NCI-H2171 treated with DMSO at 0.1 percent for 48 hours (cell line): ENCODE measurements at regions not wholly inside any gene's neighbourhood (a gene's known extent, or its start where the extent isn't known, plus 50 kb on each side); places are given as distances from the start of the nearest gene placed in this dataset.

ENCODE experiments used
- DNase-seq: peaks from one replicate; lab custom pipeline; 2025; lab: John Stamatoyannopoulos, UW

DNA sequence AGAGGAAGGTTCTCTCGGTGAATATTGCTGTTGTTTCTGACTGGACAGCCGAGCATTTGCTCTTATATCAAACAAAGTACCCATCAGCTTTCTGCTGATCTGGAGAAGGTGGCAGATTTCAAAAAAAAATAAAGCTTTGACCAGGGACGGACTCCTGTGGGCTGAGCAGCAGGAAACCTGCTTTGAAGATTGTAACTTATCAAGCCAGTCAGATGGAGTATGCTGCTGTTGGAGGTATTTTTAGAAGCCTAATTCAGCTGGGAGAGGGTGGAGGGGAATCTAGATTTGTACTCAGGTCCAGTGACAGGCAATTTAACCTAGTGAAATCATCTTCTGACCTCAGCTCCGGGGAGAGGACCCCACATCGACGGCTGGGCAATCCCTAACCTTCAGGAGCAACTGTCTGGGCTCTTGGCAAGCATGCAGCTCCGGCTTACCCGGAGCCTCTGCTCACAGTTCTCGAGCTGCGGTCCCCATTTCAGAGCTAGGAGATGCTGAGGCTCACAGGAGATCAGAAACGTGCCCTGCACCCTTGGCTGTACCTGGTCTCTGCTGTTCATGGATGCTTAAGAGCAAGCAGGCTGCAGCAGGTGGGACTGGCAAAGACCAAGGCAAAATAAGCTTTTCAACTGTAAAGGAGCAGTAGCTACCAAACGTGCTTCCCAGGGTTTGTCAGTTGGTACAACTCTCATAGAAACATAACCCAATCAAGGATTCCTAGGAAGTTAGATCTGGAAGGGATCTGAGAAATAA is 89.3 kb upstream of the ST8SIA2 start:
- no peak for DNase-seq

DNA sequence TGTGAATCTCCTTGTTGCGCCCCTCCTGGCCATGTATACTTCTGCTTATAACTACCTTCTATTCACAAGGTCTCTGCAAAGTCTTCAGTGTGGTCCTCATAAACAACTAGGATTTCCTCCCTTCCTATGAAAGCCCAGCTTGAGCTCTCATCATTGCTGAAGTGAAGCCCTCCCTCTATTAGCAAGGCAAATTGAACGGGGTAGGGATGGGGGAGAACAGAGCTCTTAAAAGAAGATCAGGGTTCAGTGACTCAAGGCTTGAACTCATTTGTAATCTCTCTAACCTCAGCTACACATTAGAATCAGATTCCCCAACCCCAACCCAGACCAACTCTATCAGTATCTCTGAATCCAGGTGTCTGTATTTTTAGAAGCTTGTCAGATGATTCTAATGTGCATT is 88.3 kb upstream of the ST8SIA2 start:
- DNase-seq, result peak; percentile 53

DNA sequence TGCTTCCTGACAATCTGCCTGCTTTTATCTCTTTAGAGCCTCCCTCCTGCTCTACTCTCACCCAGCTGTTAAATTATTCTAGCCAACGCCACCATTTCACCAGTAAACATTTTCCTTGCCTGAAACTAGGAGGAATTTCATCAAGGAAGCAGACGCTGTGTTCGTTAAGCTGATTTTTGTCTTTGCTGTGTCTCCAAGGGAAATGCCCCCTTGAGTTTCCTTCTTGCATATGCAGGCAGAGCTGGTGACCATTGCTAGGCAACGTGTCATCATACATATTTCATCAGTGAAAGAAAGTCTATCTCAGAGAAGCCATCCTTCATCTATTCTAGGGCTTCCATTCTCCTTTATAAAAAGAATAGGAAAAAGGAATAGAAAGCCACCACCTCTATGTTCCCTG is 87.0 kb upstream of the ST8SIA2 start:
- peak; percentile 53 for DNase-seq

DNA sequence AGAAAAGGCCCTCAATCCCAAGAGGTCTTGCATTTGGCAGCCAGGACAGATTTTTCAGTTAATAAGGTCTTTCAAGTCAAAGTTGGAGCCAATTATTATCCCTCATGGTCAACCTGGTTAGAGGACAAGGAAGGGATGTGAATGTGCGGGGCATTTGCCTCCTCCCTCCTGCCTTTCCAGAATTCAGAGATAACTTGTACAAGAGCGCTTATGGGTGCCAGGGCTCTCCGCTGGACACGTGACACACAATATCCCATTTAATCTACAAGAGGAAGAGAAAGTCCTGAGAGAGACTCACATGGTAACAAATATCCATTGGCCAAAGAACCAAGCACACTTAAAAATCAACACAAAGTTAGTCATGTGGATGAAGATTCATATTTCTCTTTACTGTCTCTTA is 78.5 kb upstream of the ST8SIA2 start:
- DNase-seq, result no peak

DNA sequence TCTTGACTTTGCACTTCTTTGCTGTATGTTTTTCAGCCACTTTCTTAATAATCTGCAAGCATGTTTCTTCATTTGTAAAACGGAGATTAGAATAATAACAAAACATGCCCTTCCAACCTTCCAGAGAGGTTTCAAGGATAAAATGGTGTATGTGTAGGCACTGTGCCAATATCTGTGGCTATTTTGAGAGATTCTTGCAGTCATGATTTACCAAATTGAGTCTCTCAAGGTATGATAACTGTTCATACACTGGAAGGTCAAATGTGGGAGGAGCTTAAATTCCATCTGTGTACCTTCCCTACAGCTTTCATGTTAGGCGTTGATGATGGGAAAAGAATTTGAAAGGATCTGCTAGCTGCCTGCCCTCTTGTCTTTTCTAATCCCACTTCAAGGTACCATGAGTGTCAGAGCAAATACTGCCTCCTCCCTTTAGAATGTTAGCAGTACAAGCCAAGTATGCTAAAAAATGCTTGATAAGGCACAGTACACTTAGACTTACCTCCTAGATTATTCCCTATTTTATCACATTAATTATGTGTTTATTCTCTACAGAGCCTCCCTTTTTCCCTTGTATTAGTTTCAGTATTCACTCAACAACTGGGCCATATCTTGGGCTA is 78.0 kb upstream of the ST8SIA2 start:
- DNase-seq, result no peak

DNA sequence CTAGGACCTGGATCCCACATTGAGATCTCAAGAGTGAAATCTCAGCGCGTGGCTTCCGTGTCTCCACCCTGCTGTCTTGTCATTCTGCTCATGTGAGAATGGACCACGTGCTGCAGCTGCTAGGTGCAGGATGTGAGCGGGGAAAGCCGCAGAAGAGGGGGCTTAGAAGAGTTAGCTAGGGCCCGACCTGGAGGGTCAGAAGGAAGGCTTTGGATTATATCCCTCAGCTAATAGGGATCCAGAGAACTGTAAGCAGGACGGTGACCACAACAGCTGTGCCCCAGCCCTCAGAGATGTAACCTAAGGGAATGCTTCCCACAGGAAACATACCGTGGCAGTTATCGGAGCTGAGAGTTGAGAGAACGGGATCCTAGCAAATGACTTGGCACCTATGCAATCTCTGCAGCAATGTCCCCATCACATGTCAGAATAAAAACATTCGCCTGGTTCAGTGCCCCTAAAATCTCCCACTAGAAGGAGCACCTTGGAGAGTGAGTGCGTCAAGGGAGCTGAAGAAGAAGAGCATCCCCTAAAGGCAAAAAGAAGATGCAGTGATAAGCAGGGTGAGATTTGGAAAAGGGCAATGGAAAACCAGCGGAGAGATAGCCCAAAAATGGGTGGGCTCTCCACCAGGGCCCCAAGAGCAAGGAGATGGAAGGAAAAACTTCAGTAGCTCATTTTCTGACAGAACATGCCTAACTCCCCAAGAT is 76.9 kb upstream of the ST8SIA2 start:
- DNase-seq, result no peak

DNA sequence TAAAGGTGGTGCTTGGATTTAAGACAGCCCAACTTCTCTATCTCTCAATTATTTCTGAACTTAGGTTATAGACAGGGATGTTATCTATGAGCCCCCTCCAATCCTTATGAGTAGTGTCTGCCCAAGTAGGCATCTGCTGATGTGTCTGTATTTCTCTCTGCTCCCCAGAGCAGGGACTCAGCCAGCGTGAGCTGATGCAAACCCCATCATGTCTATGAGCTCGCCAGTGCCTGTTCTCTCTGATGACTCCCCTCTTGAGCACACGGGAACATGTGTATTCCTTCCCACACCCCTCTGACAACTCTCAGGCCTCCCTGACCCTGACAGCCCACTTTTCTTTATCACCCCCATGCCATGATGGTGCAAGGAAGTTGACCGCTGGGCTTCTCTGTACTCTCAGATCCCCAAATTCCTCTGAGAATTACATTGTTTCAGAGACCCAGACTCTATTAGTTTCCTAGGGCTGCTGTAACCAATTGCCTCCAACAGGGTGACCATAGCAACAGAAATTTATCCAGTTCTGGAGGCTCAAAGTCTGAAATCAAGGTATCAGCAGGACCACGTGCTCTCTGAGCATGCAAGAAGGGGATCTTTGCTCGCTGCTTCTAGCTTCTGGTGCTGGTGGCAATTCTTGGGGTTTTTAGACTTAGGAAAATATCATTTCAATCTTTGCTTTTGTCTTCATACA is 73.5 kb upstream of the ST8SIA2 start:
- DNase-seq, result no peak

DNA sequence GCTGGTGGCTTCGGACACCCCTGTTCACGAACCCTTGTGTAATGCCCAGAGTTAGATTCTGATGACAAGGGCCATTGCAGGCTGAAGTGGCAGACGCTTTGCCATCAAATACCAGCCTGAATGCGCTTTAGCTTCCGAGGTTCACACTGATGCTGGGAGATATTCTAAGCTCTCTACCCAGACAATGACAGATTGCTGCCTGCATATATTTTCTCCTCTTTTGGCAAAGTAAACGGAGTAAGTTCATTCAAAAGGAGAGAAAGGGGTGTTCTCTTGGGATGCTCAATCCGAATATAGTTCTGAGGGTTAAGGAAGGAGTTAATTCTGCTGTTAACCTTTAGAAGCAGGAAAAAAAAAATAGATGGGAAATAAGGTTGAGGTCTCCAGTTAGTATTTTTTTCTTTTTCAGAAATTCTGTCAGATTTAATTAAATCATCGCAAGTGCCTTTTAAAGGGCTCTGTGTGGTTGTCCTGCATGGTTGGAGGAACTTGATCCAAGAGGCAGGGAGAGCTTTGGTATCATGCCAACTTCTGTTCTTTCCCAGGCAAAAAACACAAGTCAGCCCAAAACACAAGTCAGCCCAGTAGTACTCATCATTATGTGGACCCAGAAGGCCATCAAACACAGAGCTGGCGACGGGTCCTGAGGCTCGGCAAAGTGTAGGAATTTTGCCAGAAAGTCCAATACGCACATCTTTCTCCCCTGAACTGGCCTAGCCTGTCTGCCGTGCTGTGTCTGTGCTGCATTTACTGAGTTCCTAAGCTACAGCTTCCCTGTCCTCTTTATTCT is 70.9 kb upstream of the ST8SIA2 start:
- peak; percentile 6 for DNase-seq

DNA sequence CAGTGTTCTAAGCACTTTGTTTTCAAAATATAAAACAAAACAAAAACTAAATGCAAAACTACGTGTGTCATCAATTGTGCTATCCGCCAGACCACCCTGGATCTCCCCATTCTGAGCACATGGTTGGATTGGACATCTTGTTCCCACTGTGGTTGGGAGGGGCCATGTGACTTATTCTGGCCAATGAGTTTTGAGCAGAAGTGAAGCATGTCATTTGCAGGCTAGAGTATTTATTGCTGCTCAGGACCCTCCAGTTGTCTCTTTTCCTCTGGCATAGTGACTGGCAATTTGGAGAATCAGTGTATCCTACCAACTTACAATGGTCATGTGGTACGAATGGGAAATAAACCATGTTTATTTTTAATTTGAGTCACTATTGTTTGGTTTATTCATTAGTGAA is 70.2 kb upstream of the ST8SIA2 start:
- no peak for DNase-seq

DNA sequence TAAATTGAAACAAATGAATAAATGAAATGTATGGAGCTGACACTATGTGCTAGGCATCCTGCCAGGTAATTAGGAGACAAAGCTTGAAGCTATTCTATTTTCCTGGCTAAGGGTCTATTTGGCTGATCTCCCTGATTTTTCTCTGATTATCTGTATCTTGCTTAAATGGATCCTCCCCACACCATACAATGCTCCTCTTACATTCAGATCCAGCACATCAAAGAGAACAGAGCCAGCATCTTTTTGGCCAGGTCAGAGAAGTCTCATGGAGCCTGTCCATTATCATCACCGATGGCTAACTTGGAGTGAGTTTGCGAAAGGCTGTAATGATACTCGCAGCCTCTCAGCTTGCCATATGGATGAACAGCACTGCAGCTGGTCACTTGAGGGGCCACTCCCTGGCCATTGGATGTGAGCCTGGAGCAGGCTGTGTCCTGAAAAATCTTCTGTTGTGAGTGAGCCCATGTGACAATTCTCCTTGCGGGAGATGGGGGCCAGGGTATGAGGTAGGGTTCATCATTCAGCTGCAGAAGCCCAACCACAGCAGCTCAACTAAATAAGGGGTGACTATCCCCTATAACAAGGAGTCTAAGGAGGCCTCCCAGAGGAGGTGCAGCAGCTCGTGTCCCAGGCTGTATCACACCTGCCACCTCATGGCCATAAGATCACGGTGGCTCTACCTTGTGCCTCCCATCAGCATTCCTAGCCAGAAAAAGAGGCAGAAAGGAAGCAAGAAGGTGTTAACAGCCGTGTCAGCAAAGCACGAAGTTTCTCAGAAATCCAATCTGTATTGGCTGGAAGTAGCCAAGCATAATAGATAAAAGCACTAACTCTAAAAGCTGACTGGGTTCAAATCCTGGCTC is 69.3 kb upstream of the ST8SIA2 start:
- DNase-seq, result no peak

DNA sequence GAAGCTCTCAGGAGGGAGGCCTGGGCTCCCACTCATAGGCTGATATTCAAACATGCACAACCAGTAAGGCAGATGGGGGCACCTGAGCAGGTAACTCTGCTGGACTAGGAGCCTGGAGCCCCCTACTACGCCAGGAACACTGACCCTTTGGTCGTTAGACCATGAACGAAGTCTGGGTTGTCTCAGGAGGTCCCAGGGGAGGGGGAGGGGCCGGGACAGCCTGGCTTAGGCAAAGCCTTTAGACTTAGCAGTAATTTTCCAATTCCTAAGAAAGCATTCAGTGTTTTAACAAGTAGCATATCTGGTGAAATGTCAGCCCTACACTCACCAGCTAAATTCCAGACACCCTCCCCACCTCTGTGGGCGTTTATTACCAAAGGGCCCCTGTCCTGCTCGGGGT is 67.4 kb upstream of the ST8SIA2 start:
- DNase-seq, result no peak

DNA sequence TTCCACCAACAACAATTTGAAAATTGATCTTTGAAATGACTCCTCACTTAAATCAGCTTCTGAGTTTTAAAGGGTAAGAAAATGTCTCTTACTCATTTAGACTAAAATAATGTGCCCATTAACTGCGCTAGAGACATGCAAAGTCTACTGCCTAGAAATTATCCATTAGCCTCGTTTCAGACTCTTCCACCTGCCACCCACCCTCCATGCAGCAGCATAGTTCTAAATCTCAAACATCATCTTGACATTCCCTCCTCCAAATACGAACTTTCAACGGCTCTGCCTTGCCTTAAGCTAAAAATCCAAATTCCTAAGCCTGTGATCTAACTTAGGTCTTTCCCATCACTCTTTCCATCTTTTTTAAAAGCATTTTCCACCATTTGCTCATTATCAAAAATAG is 66.6 kb upstream of the ST8SIA2 start:
- no peak for DNase-seq

DNA sequence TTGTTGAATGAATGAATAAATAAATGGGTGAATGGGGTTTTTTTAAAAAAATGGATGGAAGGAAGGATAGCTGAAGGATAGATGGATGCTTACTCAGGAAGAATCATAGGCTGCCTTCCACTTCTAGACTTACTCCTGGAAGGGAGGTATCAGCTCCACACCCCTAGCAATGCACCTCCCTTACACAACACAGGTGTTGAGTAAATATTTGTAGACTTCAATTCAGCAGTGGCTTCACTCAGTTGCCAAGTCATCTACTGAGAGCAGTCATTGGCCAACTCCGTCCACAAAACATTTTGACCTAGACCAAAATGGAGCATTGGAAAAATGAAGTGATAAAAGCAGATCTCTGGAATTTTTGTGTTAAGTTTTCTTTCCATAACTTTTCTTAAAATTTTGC is 65.5 kb upstream of the ST8SIA2 start:
- DNase-seq, result no peak

DNA sequence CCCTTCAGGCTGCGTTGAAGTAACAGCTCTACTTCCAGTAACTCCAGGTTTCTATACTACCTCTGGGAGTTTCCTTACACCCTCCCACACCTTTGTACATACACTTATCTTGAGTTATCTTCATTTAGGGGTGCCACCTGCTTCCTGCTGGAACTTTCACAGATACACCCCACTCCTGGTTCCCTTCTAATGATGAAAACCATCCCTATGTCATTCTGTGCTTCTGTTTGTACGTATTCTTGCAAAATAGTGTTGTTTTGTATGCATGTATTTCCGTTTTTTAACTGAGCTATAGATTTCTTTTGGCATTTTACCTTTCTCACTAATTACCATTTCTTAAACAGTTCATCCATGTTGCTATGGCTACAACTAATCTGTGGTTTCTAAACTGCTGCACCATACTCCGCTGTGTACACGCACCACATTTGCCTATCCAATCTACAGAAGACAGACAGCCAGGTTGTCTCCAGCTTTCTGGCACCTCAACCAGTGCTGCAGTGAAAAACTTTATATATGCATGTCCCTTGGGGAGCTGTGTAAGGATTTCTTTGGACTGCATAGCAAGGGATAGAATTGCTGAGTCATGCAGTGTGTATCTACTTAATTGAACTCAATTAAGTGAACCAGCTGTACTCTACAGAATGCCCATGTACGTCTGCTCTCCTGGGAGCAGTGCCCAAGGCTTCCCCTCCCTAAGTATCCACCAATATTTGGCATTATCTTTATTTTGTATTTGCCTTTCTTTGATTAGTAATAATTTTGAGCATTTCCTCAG is 61.4 kb upstream of the ST8SIA2 start:
- DNase-seq, result peak; percentile 64

DNA sequence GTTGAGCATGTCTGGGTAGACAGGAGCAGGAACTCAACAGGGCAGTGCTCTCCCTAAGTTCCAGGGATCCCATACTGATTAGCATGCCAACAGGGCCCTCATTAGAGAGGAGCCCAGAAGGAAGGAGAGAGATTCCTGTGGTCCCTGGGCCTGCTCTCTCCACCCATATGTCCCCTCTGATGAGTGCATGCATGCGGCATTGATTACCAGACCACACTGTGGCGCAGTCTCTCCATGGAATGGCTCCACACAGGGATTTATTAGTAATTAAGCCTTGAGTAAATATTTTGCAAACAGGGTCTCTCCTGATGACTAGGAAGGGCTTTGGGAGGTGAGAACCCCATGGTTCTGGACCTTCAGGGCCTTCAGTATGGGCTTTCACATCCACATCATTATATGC is 60.0 kb upstream of the ST8SIA2 start:
- no peak for DNase-seq

DNA sequence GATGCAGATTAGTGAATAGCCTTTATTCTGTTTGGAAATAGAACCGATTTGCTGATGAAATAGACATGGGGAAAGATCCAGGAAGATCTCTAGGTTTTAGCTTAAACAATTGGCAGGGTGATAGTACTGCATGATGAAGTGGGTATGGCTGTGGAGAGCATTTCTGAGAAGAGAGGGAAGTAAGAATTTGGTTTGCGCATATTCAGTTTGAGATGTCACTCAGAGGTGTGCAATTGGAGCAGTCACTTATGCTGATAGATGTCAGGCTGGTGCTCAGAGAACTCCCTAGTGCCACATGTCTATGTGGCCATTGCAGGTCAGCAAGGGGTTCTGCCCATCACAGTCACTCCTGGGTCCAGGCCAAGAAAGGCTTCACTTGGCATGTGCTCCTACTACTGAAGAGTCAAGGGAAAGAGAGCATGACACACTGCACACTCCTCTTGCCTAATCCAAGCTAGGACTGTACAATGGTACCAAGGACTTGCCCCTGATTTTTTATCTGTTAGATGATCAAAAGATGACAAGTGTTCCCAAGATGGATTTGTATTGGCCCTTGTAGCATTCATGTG is 57.2 kb upstream of the ST8SIA2 start:
- DNase-seq, result no peak

DNA sequence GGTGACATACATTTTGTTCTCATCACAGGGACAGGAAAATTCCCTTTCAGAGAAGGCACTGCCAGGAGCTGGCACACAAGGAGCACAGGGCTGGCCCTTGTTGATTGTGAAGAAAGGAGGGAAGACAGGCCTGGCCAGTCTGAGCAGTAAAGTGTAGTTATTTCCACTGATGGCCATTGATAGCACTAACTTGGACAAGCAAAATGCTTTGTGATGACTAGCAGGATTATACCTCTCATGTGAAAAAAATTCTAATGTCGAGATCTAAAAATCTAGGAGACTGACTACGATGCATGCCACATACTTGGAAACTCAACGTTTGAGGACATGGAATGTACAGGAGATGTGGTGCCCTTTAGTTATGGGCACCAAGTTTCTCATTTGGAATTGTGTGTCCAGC is 54.3 kb upstream of the ST8SIA2 start:
- DNase-seq, result no peak
